Endodermal cell (in vitro differentiated cells): ENCODE measurements at regions not wholly inside any gene's neighbourhood (a gene's known extent, or its start where the extent isn't known, plus 50 kb on each side); places are given as distances from the start of the nearest gene placed in this dataset.

Experiments
- DNase-seq: peaks from one replicate; pipeline ENCODE4 v3.0.0-alpha.2; 2017
- H3K27ac ChIP-seq: 2 replicates; pipeline ENCODE4 v1.5.1; 2013; ENCODE audit warnings: mild to moderate bottlenecking, low read depth, low read length, moderate library complexity
- H3K27me3 ChIP-seq: 2 replicates; pipeline ENCODE4 v1.6.1; 2013; ENCODE audit warnings: mild to moderate bottlenecking, low read length, moderate library complexity; ENCODE audit not compliant: insufficient read depth, control insufficient read depth, poor library complexity, severe bottlenecking
- H3K36me3 ChIP-seq: 2 replicates; pipeline ENCODE4 v1.7.0; 2013; ENCODE audit warnings: mild to moderate bottlenecking, low read length, moderate library complexity; ENCODE audit not compliant: control insufficient read depth, insufficient read depth
- H3K4me1 ChIP-seq: one replicate; pipeline ENCODE4 v1.7.0; 2013; ENCODE audit warnings: low read length; ENCODE audit not compliant: control insufficient read depth, insufficient read depth
- H3K4me3 ChIP-seq: 2 replicates; pipeline ENCODE4 v1.5.1; 2013; ENCODE audit warnings: mild to moderate bottlenecking, low read length, moderate library complexity
- H3K9ac ChIP-seq: 2 replicates; pipeline ENCODE4 v1.6.1; 2013; ENCODE audit warnings: mild to moderate bottlenecking, low read length, moderate library complexity; ENCODE audit not compliant: poor library complexity, severe bottlenecking; ENCODE audit errors: extremely low read depth
- H3K9me3 ChIP-seq: 2 replicates; pipeline ENCODE4 v1.6.1; 2013; ENCODE audit warnings: mild to moderate bottlenecking, low read length, moderate library complexity; ENCODE audit not compliant: control insufficient read depth
- H3K27ac Mint-ChIP-seq: 2 replicates; pipeline ENCODE4 v1.8.0; 2020; ENCODE audit warnings: mixed read lengths
- H3K27me3 Mint-ChIP-seq: 2 replicates; pipeline ENCODE4 v1.8.0; 2021; ENCODE audit warnings: mild to moderate bottlenecking, mixed read lengths; ENCODE audit not compliant: insufficient read depth
- H3K36me3 Mint-ChIP-seq: 2 replicates; pipeline ENCODE4 v1.8.0; 2020; ENCODE audit warnings: low read depth, mixed read lengths
- H3K4me1 Mint-ChIP-seq: 2 replicates; pipeline ENCODE4 v1.8.0; 2020; ENCODE audit warnings: mixed read lengths
- H3K4me3 Mint-ChIP-seq: 2 replicates; pipeline ENCODE4 v1.8.0; 2020; ENCODE audit warnings: mild to moderate bottlenecking, moderate library complexity, mixed read lengths
- H3K9me3 Mint-ChIP-seq: 2 replicates; pipeline ENCODE4 v1.8.0; 2020; ENCODE audit warnings: mild to moderate bottlenecking, mixed read lengths
- WGBS, 2 experiments: methylation state at CpG; one replicate each; pipeline versions ENCODE4 v1.1.5 to v1.1.7; 2013; ENCODE audit warnings: missing lambda C conversion rate in 2 of 2, mixed read lengths in 1 of 2; ENCODE audit not compliant: insufficient coverage in 1 of 2, insufficient read length in 1 of 2; 5-methylcytosine and 5-hydroxymethylcytosine counted together
- TF ChIP-seq, protein P1 (sequence below): fragments of 200-600 bp; sonication (generic); conservative IDR thresholded peaks from 2 replicates; pipeline ENCODE4 v1.5.0; 2021; ENCODE audit warnings: antibody characterized with exemption, mild to moderate bottlenecking

DNA sequence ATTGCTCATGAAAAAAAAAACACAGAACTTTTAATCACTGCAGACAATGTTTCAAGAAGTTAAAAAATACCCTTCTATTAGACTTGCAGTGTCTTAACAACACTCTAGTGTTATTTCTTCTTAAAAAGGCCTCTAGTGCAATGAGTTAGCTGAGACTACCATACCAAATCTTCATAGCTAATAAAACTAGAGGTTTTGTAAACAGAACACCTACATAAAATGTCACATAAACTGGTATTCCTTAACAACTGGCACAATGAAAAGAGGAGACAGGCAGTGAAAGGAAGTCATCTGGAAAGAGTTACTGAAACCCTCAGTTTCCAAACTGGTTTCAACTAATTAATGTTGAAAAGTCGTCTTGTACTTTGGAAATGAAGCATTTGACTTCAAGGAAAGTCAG is 394.2 kb upstream of the PMFBP1 start:
- peaks cover 5% of the 10 kb centered on the region for H3K9me3 ChIP-seq
- H3K9ac ChIP-seq: no peak overlapping the region
- Mint-ChIP-seq H3K4me1 (peaks cover 23% of the 10 kb centered on the region), H3K36me3 (no peaks in the 10 kb centered on the region), H3K27me3 (no peaks in the 10 kb centered on the region), H3K27ac (no peak overlapping the region), H3K9me3 (peaks cover 5% of the 10 kb centered on the region), H3K4me3 (no peak overlapping the region)
- no peaks in the 10 kb centered on the region for H3K36me3 ChIP-seq
- TF ChIP-seq, protein P1, sequence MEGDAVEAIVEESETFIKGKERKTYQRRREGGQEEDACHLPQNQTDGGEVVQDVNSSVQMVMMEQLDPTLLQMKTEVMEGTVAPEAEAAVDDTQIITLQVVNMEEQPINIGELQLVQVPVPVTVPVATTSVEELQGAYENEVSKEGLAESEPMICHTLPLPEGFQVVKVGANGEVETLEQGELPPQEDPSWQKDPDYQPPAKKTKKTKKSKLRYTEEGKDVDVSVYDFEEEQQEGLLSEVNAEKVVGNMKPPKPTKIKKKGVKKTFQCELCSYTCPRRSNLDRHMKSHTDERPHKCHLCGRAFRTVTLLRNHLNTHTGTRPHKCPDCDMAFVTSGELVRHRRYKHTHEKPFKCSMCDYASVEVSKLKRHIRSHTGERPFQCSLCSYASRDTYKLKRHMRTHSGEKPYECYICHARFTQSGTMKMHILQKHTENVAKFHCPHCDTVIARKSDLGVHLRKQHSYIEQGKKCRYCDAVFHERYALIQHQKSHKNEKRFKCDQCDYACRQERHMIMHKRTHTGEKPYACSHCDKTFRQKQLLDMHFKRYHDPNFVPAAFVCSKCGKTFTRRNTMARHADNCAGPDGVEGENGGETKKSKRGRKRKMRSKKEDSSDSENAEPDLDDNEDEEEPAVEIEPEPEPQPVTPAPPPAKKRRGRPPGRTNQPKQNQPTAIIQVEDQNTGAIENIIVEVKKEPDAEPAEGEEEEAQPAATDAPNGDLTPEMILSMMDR: no peak
- DNase-seq: no peak
- no peaks in the 10 kb centered on the region for H3K4me1 ChIP-seq
- H3K27ac ChIP-seq: no peak overlapping the region
- 67 to 93% methylated on average over 1 of the region's 1 CpG for WGBS, 2 experiments
- H3K27me3 ChIP-seq: no peaks in the 10 kb centered on the region
- H3K4me3 ChIP-seq: no peak overlapping the region

DNA sequence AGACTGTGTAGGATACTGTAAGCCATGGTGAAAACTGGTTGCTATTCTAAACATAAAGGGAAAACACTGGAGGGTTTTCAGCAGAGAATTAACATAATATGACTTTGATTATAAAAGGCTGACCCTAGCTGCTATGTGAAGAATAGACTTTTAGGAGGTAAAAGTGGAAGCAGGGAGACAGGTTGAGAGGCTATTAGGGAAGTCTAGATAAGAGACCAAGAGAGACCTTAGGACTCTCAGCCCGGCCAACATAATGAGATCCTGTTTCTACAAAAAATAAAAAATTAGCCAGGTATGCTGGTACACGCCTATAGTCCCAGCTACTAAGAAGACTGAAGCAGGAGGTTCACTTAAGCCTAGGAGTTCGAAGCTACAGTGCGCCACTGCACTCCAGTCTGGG is 393.2 kb upstream of the PMFBP1 start:
- TF ChIP-seq, protein P1: no peak
- no peak overlapping the region for H3K4me3 Mint-ChIP-seq
- Histone ChIP-seq H3K4me3 (no peak overlapping the region), H3K27ac (no peak overlapping the region), H3K4me1 (no peaks in the 10 kb centered on the region), H3K9me3 (peaks cover 5% of the 10 kb centered on the region), H3K9ac (no peak overlapping the region), H3K27me3 (no peaks in the 10 kb centered on the region), H3K36me3 (no peaks in the 10 kb centered on the region)
- no peaks in the 10 kb centered on the region for H3K27me3 Mint-ChIP-seq
- H3K36me3 Mint-ChIP-seq: no peaks in the 10 kb centered on the region
- H3K9me3 Mint-ChIP-seq: peaks cover 5% of the 10 kb centered on the region
- H3K27ac Mint-ChIP-seq: no peak overlapping the region
- 95 to 100% methylated on average over 2 to 4 of the region's 4 CpGs for WGBS, 2 experiments
- no peak for DNase-seq
- peaks cover 24% of the 10 kb centered on the region for H3K4me1 Mint-ChIP-seq

DNA sequence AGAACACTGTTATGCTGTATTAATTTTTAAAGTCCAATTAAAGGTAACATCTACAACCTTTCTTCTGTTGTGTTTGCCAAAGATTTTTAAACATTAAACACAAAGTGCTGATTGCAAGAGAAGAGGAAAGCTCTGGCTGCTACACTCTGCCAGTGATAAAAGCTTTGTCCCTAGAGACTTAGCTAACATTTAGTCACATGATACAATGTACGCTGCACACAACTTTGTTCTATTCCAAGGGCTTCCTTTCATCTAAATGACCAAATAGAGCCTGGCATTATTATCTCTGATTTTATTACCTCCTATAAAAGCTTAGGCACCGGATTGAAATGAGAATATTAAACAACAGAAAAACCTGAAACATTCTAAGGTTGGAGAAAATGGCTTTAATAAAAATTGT is 388.7 kb upstream of the PMFBP1 start:
- Histone ChIP-seq H3K9ac (no peak overlapping the region), H3K9me3 (no peaks in the 10 kb centered on the region), H3K4me3 (no peak overlapping the region), H3K27ac (no peak overlapping the region), H3K27me3 (no peaks in the 10 kb centered on the region), H3K36me3 (no peaks in the 10 kb centered on the region), H3K4me1 (no peaks in the 10 kb centered on the region)
- TF ChIP-seq, protein P1: no peak
- Mint-ChIP-seq H3K4me1 (peaks cover 6% of the 10 kb centered on the region), H3K4me3 (no peak overlapping the region), H3K36me3 (no peaks in the 10 kb centered on the region), H3K9me3 (no peaks in the 10 kb centered on the region), H3K27ac (no peak overlapping the region), H3K27me3 (no peaks in the 10 kb centered on the region)
- 88 to 90% methylated on average over 1 of the region's 2 CpGs for WGBS, 2 experiments
- no peak for DNase-seq
